ENCODE measurements at regions not wholly inside any gene's neighbourhood (a gene's known extent, or its start where the extent isn't known, plus 50 kb on each side); places are given as distances from the start of the nearest gene placed in this dataset.

DNA sequence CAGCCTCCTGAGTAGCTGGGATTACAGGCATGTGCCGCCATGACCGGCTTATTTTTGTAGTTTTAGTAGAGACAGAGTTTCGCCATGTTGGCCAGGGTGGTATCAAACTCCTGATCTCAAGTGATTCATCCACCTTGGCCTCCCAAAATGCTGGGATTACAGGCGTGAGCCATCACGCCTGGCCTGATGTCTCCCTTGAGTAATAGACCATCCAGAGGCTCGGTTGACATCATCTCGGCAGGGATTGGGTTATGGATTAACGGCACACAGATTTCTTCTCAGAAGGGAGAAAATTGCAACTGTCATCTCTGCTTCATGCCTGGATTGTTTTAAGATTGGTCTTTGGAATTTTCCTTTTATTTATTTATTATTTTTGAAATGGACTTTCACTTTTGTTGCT lies 239.2 kb upstream of the LARGE1 start:
- DNase-seq (ENCODE audit: low spot score) (no peak), ATAC-seq (ENCODE audit: low read depth) (no peak)
- Histone ChIP-seq H3K27ac (ENCODE audit: poor library complexity, severe bottlenecking) (no peak overlapping the region), H3K27me3 (ENCODE audit: insufficient read depth, poor library complexity, severe bottlenecking) (no peaks in the 10 kb centered on the region), H3K4me3 (ENCODE audit: severe bottlenecking) (no peak overlapping the region), H3K36me3 (ENCODE audit: low read depth) (no peaks in the 10 kb centered on the region), H3K9me3 (ENCODE audit: severe bottlenecking) (no peaks in the 10 kb centered on the region), H3K4me1 (ENCODE audit: insufficient read depth, poor library complexity, severe bottlenecking) (no peaks in the 10 kb centered on the region)
- no peak for TF ChIP-seq CTCF (IDR thresholded peaks at IDR 0.05; ENCODE audit: poor library complexity, severe bottlenecking)

- Histone ChIP-seq H3K4me1 (ENCODE audit: insufficient read depth, poor library complexity, severe bottlenecking) (no peaks in the 10 kb centered on the region), H3K4me3 (ENCODE audit: severe bottlenecking) (no peak overlapping the region), H3K9me3 (ENCODE audit: severe bottlenecking) (no peaks in the 10 kb centered on the region), H3K27ac (ENCODE audit: poor library complexity, severe bottlenecking) (no peak overlapping the region), H3K36me3 (ENCODE audit: low read depth) (no peaks in the 10 kb centered on the region), H3K27me3 (ENCODE audit: insufficient read depth, poor library complexity, severe bottlenecking) (no peaks in the 10 kb centered on the region)
- ATAC-seq (ENCODE audit: low read depth) (no peak), DNase-seq (ENCODE audit: low spot score) (no peak)
- TF ChIP-seq CTCF (IDR thresholded peaks at IDR 0.05; ENCODE audit: poor library complexity, severe bottlenecking): no peak
Measured at GRCh38 chr22:34160141-34160783, 240.0 kb upstream of the LARGE1 start.

DNA sequence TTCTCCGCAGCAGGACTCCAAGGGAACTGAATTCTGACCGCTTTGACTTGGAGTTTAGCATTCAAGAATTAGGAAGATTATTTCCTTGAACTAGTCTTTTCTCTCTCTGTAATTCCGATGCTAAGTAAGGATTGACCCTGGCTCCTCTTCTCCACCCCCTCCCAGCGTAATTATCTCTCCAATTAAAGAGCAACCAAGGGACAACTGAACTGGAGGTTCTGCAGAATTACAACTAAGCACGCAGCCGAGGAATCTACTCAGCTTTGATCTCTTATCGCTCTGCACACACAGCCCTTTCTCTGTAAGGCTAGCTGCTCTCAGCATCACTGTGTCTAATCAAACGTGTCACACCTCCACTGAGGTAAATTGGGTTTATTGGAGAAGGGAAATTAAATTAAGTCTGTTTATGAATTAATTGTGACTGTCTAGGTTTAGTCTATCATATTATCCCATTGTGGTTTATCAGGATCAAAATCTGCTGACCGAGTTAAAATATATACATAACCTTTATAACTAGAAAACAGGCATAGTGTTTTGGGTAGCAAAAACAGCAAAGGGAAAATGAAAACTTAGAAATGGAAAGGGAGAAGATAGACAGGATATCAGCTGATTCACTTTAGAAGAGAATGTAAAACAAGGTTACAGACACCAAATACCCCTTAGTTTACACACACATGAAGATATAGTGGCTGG lies 241.3 kb upstream of the LARGE1 start:
- DNase-seq (ENCODE audit: low spot score): no peak
- Histone ChIP-seq H3K4me1 (ENCODE audit: insufficient read depth, poor library complexity, severe bottlenecking) (no peaks in the 10 kb centered on the region), H3K27ac (ENCODE audit: poor library complexity, severe bottlenecking) (no peak overlapping the region), H3K9me3 (ENCODE audit: severe bottlenecking) (no peaks in the 10 kb centered on the region), H3K36me3 (ENCODE audit: low read depth) (no peaks in the 10 kb centered on the region), H3K4me3 (ENCODE audit: severe bottlenecking) (no peak overlapping the region), H3K27me3 (ENCODE audit: insufficient read depth, poor library complexity, severe bottlenecking) (no peaks in the 10 kb centered on the region)
- ATAC-seq (ENCODE audit: low read depth): no peak
- TF ChIP-seq CTCF (IDR thresholded peaks at IDR 0.05; ENCODE audit: poor library complexity, severe bottlenecking): no peak

DNA sequence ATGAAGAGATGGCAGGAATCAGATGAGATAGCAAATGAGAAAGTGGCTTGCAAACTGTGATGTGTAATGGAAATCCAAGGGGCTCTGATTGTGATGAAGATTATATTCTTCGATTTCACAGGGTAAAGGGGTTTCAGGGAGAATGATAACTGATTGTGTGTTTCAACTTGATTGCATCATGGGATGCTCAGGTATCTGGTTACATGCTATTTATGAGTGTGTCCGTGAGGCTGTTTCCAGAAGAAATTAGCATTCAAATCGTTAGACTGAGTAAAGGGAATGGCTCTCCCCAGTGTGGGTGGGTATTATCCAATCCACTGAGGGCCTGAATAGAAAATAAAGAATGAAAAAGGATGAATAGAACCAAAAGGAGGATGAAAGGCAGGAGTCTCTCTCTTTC lies 278.7 kb upstream of the LARGE1 start:
- Histone ChIP-seq H3K27ac (ENCODE audit: poor library complexity, severe bottlenecking) (no peak overlapping the region), H3K36me3 (ENCODE audit: low read depth) (no peaks in the 10 kb centered on the region), H3K4me1 (ENCODE audit: insufficient read depth, poor library complexity, severe bottlenecking) (no peaks in the 10 kb centered on the region), H3K4me3 (ENCODE audit: severe bottlenecking) (no peak overlapping the region), H3K9me3 (ENCODE audit: severe bottlenecking) (no peaks in the 10 kb centered on the region), H3K27me3 (ENCODE audit: insufficient read depth, poor library complexity, severe bottlenecking) (no peaks in the 10 kb centered on the region)
- ATAC-seq (ENCODE audit: low read depth) (no peak), DNase-seq (ENCODE audit: low spot score) (no peak)
- TF ChIP-seq CTCF (IDR thresholded peaks at IDR 0.05; ENCODE audit: poor library complexity, severe bottlenecking): no peak

- no peak overlapping the region for H3K4me3 ChIP-seq (ENCODE audit: severe bottlenecking)
- H3K9me3 ChIP-seq (ENCODE audit: severe bottlenecking): no peaks in the 10 kb centered on the region
- H3K27ac ChIP-seq (ENCODE audit: poor library complexity, severe bottlenecking): no peak overlapping the region
- DNase-seq (ENCODE audit: low spot score) (no peak), ATAC-seq (ENCODE audit: low read depth) (no peak)
- TF ChIP-seq CTCF (IDR thresholded peaks at IDR 0.05; ENCODE audit: poor library complexity, severe bottlenecking): no peak
- no peaks in the 10 kb centered on the region for H3K27me3 ChIP-seq (ENCODE audit: insufficient read depth, poor library complexity, severe bottlenecking)
- no peaks in the 10 kb centered on the region for H3K36me3 ChIP-seq (ENCODE audit: low read depth)
- H3K4me1 ChIP-seq (ENCODE audit: insufficient read depth, poor library complexity, severe bottlenecking): no peaks in the 10 kb centered on the region
Measured at GRCh38 chr22:34210301-34210700, 290.0 kb upstream of the LARGE1 start.
